Trophoblast cell (in vitro differentiated cells and primary cell): ENCODE measurements at regions not wholly inside any gene's neighbourhood (a gene's known extent, or its start where the extent isn't known, plus 50 kb on each side); places are given as distances from the start of the nearest gene placed in this dataset.

Experiments used
- DNase-seq, 2 donors: peaks; one replicate each; pipeline ENCODE4 v3.0.0-alpha.2; 2016
- H2AFZ ChIP-seq: 2 replicates; pipeline ENCODE4 v1.6.1; 2013; ENCODE audit warnings: low read length, moderate library complexity, mild to moderate bottlenecking; ENCODE audit not compliant: insufficient read depth, poor library complexity
- H2AK5ac ChIP-seq: 2 replicates; pipeline ENCODE4 v1.6.1; 2013; ENCODE audit warnings: mild to moderate bottlenecking, low read length
- H2BK120ac ChIP-seq: 2 replicates; pipeline ENCODE4 v1.6.1; 2013; ENCODE audit warnings: low read length, mild to moderate bottlenecking, moderate library complexity; ENCODE audit not compliant: insufficient read depth, poor library complexity
- H2BK12ac ChIP-seq: 2 replicates; pipeline ENCODE4 v1.6.1; 2013; ENCODE audit warnings: mild to moderate bottlenecking, low read length, moderate library complexity
- H2BK5ac ChIP-seq: 2 replicates; pipeline ENCODE4 v1.6.1; 2013; ENCODE audit warnings: low read length, low read depth, moderate library complexity, mild to moderate bottlenecking; ENCODE audit not compliant: poor library complexity
- H3K14ac ChIP-seq: 2 replicates; pipeline ENCODE4 v1.6.1; 2013; ENCODE audit warnings: mild to moderate bottlenecking, low read length
- H3K18ac ChIP-seq: 2 replicates; pipeline ENCODE4 v1.6.1; 2013; ENCODE audit warnings: mild to moderate bottlenecking, low read length
- H3K23ac ChIP-seq: 2 replicates; pipeline ENCODE4 v1.6.1; 2013; ENCODE audit warnings: low read length
- H3K27ac ChIP-seq: 2 replicates; pipeline ENCODE4 v1.5.1; 2013; ENCODE audit warnings: low read depth, mild to moderate bottlenecking, inconsistent platforms, low read length, moderate library complexity
- H3K27me3 ChIP-seq: 2 replicates; pipeline ENCODE4 v1.6.1; 2013; ENCODE audit warnings: inconsistent platforms, mild to moderate bottlenecking, low read length, moderate library complexity; ENCODE audit not compliant: insufficient read depth
- H3K36me3 ChIP-seq, 2 experiments: 1 replicate in 1 of 2; 2 replicates in 1 of 2; pipeline ENCODE4 v1.6.1; 2013; ENCODE audit warnings: low read length in 2 of 2, mild to moderate bottlenecking in 2 of 2, moderate library complexity in 1 of 2; ENCODE audit not compliant: insufficient read depth in 2 of 2, control insufficient read depth in 1 of 2
- H3K4ac ChIP-seq: 2 replicates; pipeline ENCODE4 v1.6.1; 2013; ENCODE audit warnings: low read depth, mild to moderate bottlenecking, low read length, moderate library complexity
- H3K4me1 ChIP-seq, 2 experiments: 1 replicate in 1 of 2; 2 replicates in 1 of 2; pipeline ENCODE4 v1.6.1; 2013; ENCODE audit warnings: low read length in 2 of 2, mild to moderate bottlenecking in 2 of 2, moderate library complexity in 1 of 2; ENCODE audit not compliant: insufficient read depth in 2 of 2, control insufficient read depth in 1 of 2
- H3K4me2 ChIP-seq: 2 replicates; pipeline ENCODE4 v1.6.1; 2013; ENCODE audit warnings: inconsistent platforms, mild to moderate bottlenecking, low read length, moderate library complexity
- H3K4me3 ChIP-seq: 2 replicates; pipeline ENCODE4 v1.5.1; 2013; ENCODE audit warnings: mild to moderate bottlenecking, low read depth, low read length, inconsistent platforms
- H3K79me1 ChIP-seq: one replicate; pipeline ENCODE4 v1.6.1; 2013; ENCODE audit warnings: low read length
- H3K79me2 ChIP-seq: 2 replicates; pipeline ENCODE4 v1.6.1; 2013; ENCODE audit warnings: low read length, mild to moderate bottlenecking; ENCODE audit not compliant: control insufficient read depth, insufficient read depth, poor library complexity
- H3K9ac ChIP-seq: 2 replicates; pipeline ENCODE4 v1.6.1; 2013; ENCODE audit warnings: mild to moderate bottlenecking, low read length
- H3K9me3 ChIP-seq: 2 replicates; pipeline ENCODE4 v1.6.1; 2013; ENCODE audit warnings: low read depth, mild to moderate bottlenecking, control low read depth, inconsistent platforms, low read length; ENCODE audit not compliant: insufficient read depth
- H4K12ac ChIP-seq: 2 replicates; pipeline ENCODE4 v1.6.1; 2013; ENCODE audit warnings: low read depth, mild to moderate bottlenecking, low read length, moderate library complexity
- H4K8ac ChIP-seq: 2 replicates; pipeline ENCODE4 v1.6.1; 2013; ENCODE audit warnings: low read depth, mild to moderate bottlenecking, low read length, moderate library complexity
- H4K91ac ChIP-seq: one replicate; pipeline ENCODE4 v1.6.1; 2013; ENCODE audit warnings: low read depth, mild to moderate bottlenecking, low read length, moderate library complexity
- WGBS: extraction: QIAGEN DNeasy Blood & Tissue Kit; methylation state at CpG from one replicate; pipeline ENCODE4 v1.1.7; 2013; ENCODE audit warnings: missing lambda C conversion rate; ENCODE audit not compliant: insufficient read length, insufficient coverage; ENCODE audit errors: extremely low coverage; 5-methylcytosine and 5-hydroxymethylcytosine counted together

GRCh38 chr10:21065621-21066248, 168.6 kb upstream of the NEBL start:
- DNase-seq = no peak
- Histone ChIP-seq H3K14ac (no peak overlapping the region), H3K9ac (no peak overlapping the region), H2BK12ac (no peak overlapping the region), H3K27me3 (no peaks in the 10 kb centered on the region), H4K91ac (no peak overlapping the region), H3K36me3 (no peaks in the 10 kb centered on the region), H3K23ac (no peak overlapping the region), H4K8ac (no peak overlapping the region), H3K4me1 (peaks cover 4 to 5% of the 10 kb centered on the region in 2 experiments), H2AFZ (no peak overlapping the region), H3K18ac (no peak overlapping the region), H3K9me3 (no peaks in the 10 kb centered on the region), H3K4me2 (no peak overlapping the region), H3K4me3 (no peak overlapping the region), H3K79me1 (no peaks in the 10 kb centered on the region), H3K79me2 (no peaks in the 10 kb centered on the region), H2BK120ac (no peak overlapping the region), H3K27ac (no peak overlapping the region), H2BK5ac (no peak overlapping the region), H4K12ac (no peak overlapping the region), H2AK5ac (no peak overlapping the region), H3K4ac (no peak overlapping the region)
- no CpG with 5 or more reads among the region's 2 CpGs for WGBS

GRCh38 chr10:21061982-21062381, 164.9 kb upstream of the NEBL start:
- no peak overlapping the region for H3K14ac ChIP-seq
- H4K12ac ChIP-seq = no peak overlapping the region
- no peak overlapping the region for H3K9ac ChIP-seq
- H2AK5ac ChIP-seq = no peak overlapping the region
- H3K4ac ChIP-seq = no peak overlapping the region
- no peak overlapping the region for H2BK12ac ChIP-seq
- H4K91ac ChIP-seq = no peak overlapping the region
- H3K27ac ChIP-seq = no peak overlapping the region
- no peak for DNase-seq
- no CpG with 5 or more reads among the region's 4 CpGs for WGBS
- H3K4me1 ChIP-seq = no peaks in the 10 kb centered on the region
- no peak overlapping the region for H3K4me2 ChIP-seq
- H3K23ac ChIP-seq = no peak overlapping the region
- H2BK5ac ChIP-seq = no peak overlapping the region
- no peak overlapping the region for H2BK120ac ChIP-seq
- no peaks in the 10 kb centered on the region for H3K36me3 ChIP-seq
- H3K9me3 ChIP-seq = no peaks in the 10 kb centered on the region
- H3K18ac ChIP-seq = no peak overlapping the region
- no peak overlapping the region for H4K8ac ChIP-seq
- no peaks in the 10 kb centered on the region for H3K27me3 ChIP-seq
- no peak overlapping the region for H2AFZ ChIP-seq
- H3K79me1 ChIP-seq = no peaks in the 10 kb centered on the region
- H3K79me2 ChIP-seq = no peaks in the 10 kb centered on the region
- no peak overlapping the region for H3K4me3 ChIP-seq

GRCh38 chr10:21061184-21061583, 164.1 kb upstream of the NEBL start:
- Histone ChIP-seq H3K27me3 (no peaks in the 10 kb centered on the region), H3K4me2 (no peak overlapping the region), H3K4me3 (no peak overlapping the region), H2BK5ac (no peak overlapping the region), H4K12ac (no peak overlapping the region), H2BK120ac (no peak overlapping the region), H3K9me3 (no peaks in the 10 kb centered on the region), H3K18ac (no peak overlapping the region), H2AK5ac (no peak overlapping the region), H3K23ac (no peak overlapping the region), H3K79me2 (no peaks in the 10 kb centered on the region), H3K27ac (no peak overlapping the region), H3K14ac (no peak overlapping the region), H3K9ac (no peak overlapping the region), H3K4me1 (no peaks in the 10 kb centered on the region), H2BK12ac (no peak overlapping the region), H2AFZ (no peak overlapping the region), H3K79me1 (no peaks in the 10 kb centered on the region), H3K4ac (no peak overlapping the region), H3K36me3 (no peaks in the 10 kb centered on the region), H4K8ac (no peak overlapping the region), H4K91ac (no peak overlapping the region)
- WGBS = no CpG with 5 or more reads among the region's 2 CpGs
- no peak for DNase-seq

- Histone ChIP-seq H3K27ac (no peak overlapping the region), H3K79me1 (no peaks in the 10 kb centered on the region), H3K36me3 (no peaks in the 10 kb centered on the region), H2BK5ac (no peak overlapping the region), H3K14ac (no peak overlapping the region), H3K4me2 (no peak overlapping the region), H3K79me2 (no peaks in the 10 kb centered on the region), H2AK5ac (no peak overlapping the region), H3K27me3 (no peaks in the 10 kb centered on the region), H3K4me3 (no peak overlapping the region), H2BK12ac (no peak overlapping the region), H3K9me3 (no peaks in the 10 kb centered on the region), H3K9ac (no peak overlapping the region), H2BK120ac (no peak overlapping the region), H4K8ac (no peak overlapping the region), H3K18ac (no peak overlapping the region), H2AFZ (no peak overlapping the region), H3K4me1 (no peaks in the 10 kb centered on the region), H3K23ac (no peak overlapping the region), H3K4ac (no peak overlapping the region), H4K12ac (no peak overlapping the region), H4K91ac (no peak overlapping the region)
- WGBS = no CpG with 5 or more reads among the region's 4 CpGs
- no peak for DNase-seq
Observed at GRCh38 chr10:21060626-21061025, 163.5 kb upstream of the NEBL start.
